Esophagus squamous epithelium (tissue), 5 donors: ENCODE measurements at regions not wholly inside any gene's neighbourhood (a gene's known extent, or its start where the extent isn't known, plus 50 kb on each side); places are given as distances from the start of the nearest gene placed in this dataset.

Experiments
- DNase-seq: peaks from one replicate; lab custom pipeline; 2025; lab: John Stamatoyannopoulos, UW
- H3K27ac ChIP-seq, 4 donors: fragments of 200-600 bp; sonication (generic); one replicate each; pipeline ENCODE4 v1.5.1; 2016 to 2019; ENCODE audit warnings: mild to moderate bottlenecking in 1 of 4
- H3K27me3 ChIP-seq, 4 donors: fragments of 200-600 bp; sonication (generic); 1 replicate in 3 of 4; 2 replicates in 1 of 4; pipeline versions ENCODE4 v1.5.1 to v1.6.0; 2017 to 2021; ENCODE audit warnings: antibody characterized with exemption in 1 of 4
- H3K36me3 ChIP-seq, 3 donors: fragments of 200-600 bp; sonication (generic); one replicate each; pipeline ENCODE4 v1.5.1; 2016 to 2019
- H3K4me1 ChIP-seq, 3 donors: fragments of 200-600 bp; sonication (generic); one replicate each; pipeline ENCODE4 v1.5.1; 2017 to 2019
- H3K4me3 ChIP-seq, 4 donors: fragments of 200-600 bp; sonication (generic); 1 replicate in 3 of 4; 2 replicates in 1 of 4; pipeline ENCODE4 v1.5.1; 2016 to 2019; ENCODE audit warnings: mild to moderate bottlenecking in 2 of 4, moderate library complexity in 1 of 4
- H3K9me3 ChIP-seq, 3 donors: fragments of 200-600 bp; sonication (generic); one replicate each; pipeline ENCODE4 v1.5.1; 2016 to 2019
- POLR2A ChIP-seq, 4 donors: fragments of 450-650 bp; IDR thresholded peaks; one replicate each; pipeline ENCODE4 v1.6.1; 2017; ENCODE audit warnings: antibody characterized with exemption in 4 of 4, mild to moderate bottlenecking in 4 of 4, moderate library complexity in 3 of 4
- WGBS, 2 donors: methylation state at CpG; one replicate each; pipeline ENCODE4 v1.1.5; 2018; 5-methylcytosine and 5-hydroxymethylcytosine counted together
- intact Hi-C: fragments of 100-400 bp; cut with DNase I; formaldehyde crosslinking; loops from one replicate; pipeline ENCODE4 v1.15.0; 2022
- TF ChIP-seq, protein P1 (sequence below), 6 experiments: fragments of 450-650 bp in 4 of 6; fragments of 200-600 bp in 2 of 6; sonication (generic) in 2 of 6; IDR thresholded peaks; one replicate each; pipeline ENCODE4 v1.5.1; 2016 to 2019; ENCODE audit warnings: antibody characterized with exemption in 6 of 6, mild to moderate bottlenecking in 4 of 6, moderate library complexity in 4 of 6
- donor health status: DM: yes; HTN: yes; CAD: no.

DNA sequence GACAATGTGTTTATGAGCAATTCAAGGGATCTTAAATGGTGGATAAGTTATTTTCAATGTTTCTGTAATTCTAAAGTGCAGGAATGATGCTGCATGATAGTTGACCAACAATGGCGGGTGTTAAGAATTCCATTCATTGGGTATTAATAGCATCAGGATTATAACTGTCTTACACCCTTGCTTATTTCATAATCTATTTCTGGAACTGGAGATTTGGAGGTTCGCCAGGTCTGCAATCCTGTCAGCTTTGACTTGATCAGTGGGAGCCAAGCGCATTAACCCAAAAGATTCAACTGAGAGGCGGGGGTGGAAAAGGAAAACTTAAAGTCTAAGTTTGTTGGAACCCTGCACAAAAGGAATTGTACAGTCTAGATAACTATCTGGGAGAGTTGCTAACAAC lies 114.9 kb upstream of the ZEB1 start:
- intact Hi-C loops = no loop called here
- no peaks in the 10 kb centered on the region for H3K4me1 ChIP-seq
- no peak overlapping the region for H3K27ac ChIP-seq
- no peaks in the 10 kb centered on the region for H3K27me3 ChIP-seq
- no peak overlapping the region for H3K4me3 ChIP-seq
- 46 to 64% methylated on average over 4 of the region's 4 CpGs for WGBS, 2 donors
- no peak for DNase-seq
- TF ChIP-seq, protein P1, sequence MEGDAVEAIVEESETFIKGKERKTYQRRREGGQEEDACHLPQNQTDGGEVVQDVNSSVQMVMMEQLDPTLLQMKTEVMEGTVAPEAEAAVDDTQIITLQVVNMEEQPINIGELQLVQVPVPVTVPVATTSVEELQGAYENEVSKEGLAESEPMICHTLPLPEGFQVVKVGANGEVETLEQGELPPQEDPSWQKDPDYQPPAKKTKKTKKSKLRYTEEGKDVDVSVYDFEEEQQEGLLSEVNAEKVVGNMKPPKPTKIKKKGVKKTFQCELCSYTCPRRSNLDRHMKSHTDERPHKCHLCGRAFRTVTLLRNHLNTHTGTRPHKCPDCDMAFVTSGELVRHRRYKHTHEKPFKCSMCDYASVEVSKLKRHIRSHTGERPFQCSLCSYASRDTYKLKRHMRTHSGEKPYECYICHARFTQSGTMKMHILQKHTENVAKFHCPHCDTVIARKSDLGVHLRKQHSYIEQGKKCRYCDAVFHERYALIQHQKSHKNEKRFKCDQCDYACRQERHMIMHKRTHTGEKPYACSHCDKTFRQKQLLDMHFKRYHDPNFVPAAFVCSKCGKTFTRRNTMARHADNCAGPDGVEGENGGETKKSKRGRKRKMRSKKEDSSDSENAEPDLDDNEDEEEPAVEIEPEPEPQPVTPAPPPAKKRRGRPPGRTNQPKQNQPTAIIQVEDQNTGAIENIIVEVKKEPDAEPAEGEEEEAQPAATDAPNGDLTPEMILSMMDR (IDR thresholded peaks at IDR 0.05) = no peak
- no peak for TF ChIP-seq POLR2A (IDR thresholded peaks at IDR 0.05)
- no peaks in the 10 kb centered on the region for H3K9me3 ChIP-seq
- H3K36me3 ChIP-seq = no peaks in the 10 kb centered on the region

DNA sequence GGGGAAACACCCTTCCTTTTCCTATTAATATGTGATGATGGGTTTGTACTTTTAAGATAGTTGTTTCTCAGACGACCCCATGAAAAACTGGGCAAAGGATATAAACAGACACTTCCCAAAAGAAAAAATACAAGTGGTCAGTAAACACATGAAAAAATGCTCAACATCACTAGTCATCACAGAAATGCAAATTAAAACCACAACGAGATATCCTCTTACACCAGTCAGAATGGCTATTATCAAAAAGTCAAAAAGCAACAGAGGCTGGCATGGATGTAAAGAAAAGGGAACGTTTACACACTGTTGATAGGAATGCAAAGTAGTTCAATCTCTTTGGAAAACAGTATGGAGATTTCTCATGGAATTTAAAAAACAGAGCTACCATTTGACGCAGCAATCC lies 111.4 kb upstream of the ZEB1 start:
- no peak for TF ChIP-seq POLR2A (IDR thresholded peaks at IDR 0.05)
- TF ChIP-seq, protein P1 (IDR thresholded peaks at IDR 0.05) = no peak
- WGBS, 2 donors = 48 to 52% methylated on average over 4 of the region's 4 CpGs
- intact Hi-C loops = no loop called here
- H3K27me3 ChIP-seq = no peaks in the 10 kb centered on the region
- no peaks in the 10 kb centered on the region for H3K4me1 ChIP-seq
- no peaks in the 10 kb centered on the region for H3K36me3 ChIP-seq
- H3K4me3 ChIP-seq = no peak overlapping the region
- DNase-seq = no peak
- H3K27ac ChIP-seq = no peak overlapping the region
- no peaks in the 10 kb centered on the region for H3K9me3 ChIP-seq

DNA sequence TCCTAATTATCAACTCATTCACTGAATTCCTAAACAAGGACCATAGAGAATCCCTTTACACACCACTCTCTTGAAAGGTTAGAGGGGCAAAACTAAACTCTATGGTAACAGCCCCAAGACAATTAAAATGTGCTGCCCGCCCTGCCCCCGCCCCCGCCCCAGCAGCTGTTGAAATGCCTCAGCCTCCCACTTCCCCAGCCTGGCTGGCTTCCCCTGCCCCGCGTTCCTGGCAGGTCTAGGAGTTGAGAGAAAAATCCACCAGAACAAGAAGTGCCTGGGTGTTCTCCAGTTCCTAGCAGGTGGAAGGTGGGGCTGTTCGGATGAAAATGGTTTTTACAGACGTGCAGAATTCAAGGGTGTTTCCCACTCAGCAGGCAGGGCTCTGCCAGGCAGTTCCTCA lies 109.5 kb upstream of the ZEB1 start:
- intact Hi-C loops = no loop called here
- 62 to 79% methylated on average over 7 of the region's 7 CpGs for WGBS, 2 donors
- H3K9me3 ChIP-seq = no peaks in the 10 kb centered on the region
- TF ChIP-seq, protein P1 (IDR thresholded peaks at IDR 0.05) = no peak
- no peak for TF ChIP-seq POLR2A (IDR thresholded peaks at IDR 0.05)
- DNase-seq = no peak
- H3K4me3 ChIP-seq = no peak overlapping the region
- H3K27ac ChIP-seq = no peak overlapping the region
- H3K27me3 ChIP-seq = no peaks in the 10 kb centered on the region
- no peaks in the 10 kb centered on the region for H3K4me1 ChIP-seq
- H3K36me3 ChIP-seq = no peaks in the 10 kb centered on the region

DNA sequence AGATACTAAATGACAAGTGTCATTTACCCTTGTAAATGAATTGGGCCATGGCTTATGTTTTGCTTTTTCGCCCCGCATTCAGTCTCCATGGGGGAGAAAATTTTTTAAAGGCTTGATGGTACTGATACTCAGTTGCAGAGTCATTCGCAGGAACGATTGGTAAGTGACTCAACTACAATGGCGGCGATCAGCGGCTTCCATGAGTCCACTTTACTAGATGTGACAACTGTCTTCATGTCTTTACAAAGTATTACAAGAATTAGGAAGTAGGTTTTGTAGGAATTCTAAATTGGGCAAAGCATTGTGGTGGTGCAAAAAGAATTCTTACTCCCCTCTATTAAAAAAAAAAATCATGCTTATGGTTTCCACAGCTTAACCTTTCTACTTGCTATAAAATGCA lies 108.8 kb upstream of the ZEB1 start:
- Histone ChIP-seq H3K27ac (no peak overlapping the region), H3K4me3 (no peak overlapping the region), H3K4me1 (no peaks in the 10 kb centered on the region), H3K27me3 (no peaks in the 10 kb centered on the region), H3K36me3 (no peaks in the 10 kb centered on the region), H3K9me3 (no peaks in the 10 kb centered on the region)
- TF ChIP-seq POLR2A (IDR thresholded peaks at IDR 0.05) = no peak
- TF ChIP-seq, protein P1 (IDR thresholded peaks at IDR 0.05) = no peak
- no peak for DNase-seq
- intact Hi-C loops = no loop called here
- WGBS, 2 donors = 96 to 99% methylated on average over 7 of the region's 7 CpGs

DNA sequence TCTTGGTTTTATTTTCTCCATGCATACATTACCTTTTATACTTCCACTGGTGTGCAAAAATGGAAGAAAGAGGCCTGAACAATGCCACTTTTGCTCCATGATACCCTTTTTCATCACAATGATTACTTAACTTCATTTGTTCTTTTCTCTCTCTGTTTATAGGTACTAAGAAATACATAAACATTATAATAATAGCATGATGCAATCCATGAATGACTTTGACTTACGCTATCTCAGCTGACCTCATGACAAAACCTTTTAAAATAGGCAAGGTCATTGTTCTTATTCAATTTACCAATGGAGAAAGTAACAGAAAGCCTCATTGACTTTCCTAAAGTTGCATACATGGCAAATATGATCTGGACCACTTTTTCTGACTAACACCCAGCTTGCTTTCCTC lies 105.1 kb upstream of the ZEB1 start:
- Histone ChIP-seq H3K4me3 (no peak overlapping the region), H3K27me3 (no peaks in the 10 kb centered on the region), H3K4me1 (no peaks in the 10 kb centered on the region), H3K27ac (no peak overlapping the region), H3K9me3 (no peaks in the 10 kb centered on the region), H3K36me3 (no peaks in the 10 kb centered on the region)
- TF ChIP-seq, protein P1 (IDR thresholded peaks at IDR 0.05) = no peak
- TF ChIP-seq POLR2A (IDR thresholded peaks at IDR 0.05) = no peak
- 89 to 96% methylated on average over 1 of the region's 1 CpG for WGBS, 2 donors
- no peak for DNase-seq
- intact Hi-C loops = no loop called here
